NCI-H1417 (cell line): ENCODE measurements at regions not wholly inside any gene's neighbourhood (a gene's known extent, or its start where the extent isn't known, plus 50 kb on each side); places are given as distances from the start of the nearest gene placed in this dataset.
"Not testable (repeated sequence)": the region's sequence is repeated elsewhere in the genome, so short reads cannot be mapped to it uniquely, and the experiment has no call there.

Experiments
- DNase-seq, 3 experiments: peaks; one replicate each; lab custom pipeline; 2025; lab: John Stamatoyannopoulos, UW

DNA sequence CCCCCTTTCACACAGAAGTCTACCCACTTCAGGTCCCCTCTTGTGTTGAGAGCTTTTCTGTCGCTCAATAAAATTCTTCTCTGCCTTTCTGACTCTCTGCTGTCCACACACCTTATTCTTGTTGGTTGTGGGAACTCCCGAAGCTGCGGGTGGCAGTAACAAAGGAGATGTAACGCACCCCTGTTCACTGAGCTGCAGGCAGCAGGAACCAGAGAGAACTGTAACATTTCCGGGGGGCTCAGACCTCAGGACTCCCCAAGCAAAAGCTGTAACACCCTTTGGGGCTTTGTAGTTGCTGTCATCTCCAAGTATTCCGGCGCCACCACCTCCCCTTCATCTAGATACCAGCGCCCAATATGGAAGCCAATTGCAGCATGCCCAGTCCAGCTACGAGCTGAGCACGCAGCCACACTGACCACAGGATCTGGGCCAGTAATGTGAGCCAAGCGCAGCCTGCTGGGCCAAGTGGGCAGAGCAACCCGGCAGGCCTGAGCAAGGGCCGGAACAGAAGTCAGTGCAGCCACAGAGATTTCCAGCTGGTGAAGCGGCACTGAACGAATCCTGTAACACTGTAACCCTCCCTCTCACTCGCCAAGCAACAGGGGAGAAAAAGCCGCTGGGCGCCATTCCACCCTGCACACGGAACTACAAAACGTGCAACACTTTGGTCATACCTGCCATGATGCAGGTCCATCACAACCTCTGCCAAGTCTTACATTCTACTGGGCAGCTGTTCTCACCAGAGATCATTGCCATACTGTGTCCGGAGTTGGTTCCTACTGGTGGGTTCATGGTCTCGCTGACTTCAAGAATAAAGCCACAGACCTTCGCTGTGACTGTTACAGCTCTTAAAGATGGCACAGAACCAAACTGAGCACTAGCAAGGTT, 194.3 kb downstream of the SPATA31A6 start:
- DNase-seq = not testable (repeated sequence)

DNA sequence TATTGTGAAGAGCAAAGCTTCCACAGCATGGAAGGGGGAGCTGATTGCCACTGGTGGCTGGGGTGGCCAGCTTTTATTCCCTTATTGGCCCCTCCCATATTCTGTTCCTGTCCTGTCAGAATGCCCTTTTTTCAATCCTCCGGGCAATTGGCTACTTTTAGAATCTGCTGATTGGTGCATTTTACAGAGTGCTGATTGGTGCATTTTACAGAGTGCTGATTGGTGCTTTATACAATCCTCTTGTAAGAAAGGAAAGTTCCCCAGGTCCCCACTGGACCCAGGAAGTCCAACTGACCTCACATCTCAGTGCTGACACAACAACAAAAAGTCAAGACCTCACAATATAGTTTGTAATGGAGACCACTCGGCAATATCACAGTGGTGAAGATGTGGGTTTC, 195.0 kb downstream of the SPATA31A6 start:
- DNase-seq = no peak

DNA sequence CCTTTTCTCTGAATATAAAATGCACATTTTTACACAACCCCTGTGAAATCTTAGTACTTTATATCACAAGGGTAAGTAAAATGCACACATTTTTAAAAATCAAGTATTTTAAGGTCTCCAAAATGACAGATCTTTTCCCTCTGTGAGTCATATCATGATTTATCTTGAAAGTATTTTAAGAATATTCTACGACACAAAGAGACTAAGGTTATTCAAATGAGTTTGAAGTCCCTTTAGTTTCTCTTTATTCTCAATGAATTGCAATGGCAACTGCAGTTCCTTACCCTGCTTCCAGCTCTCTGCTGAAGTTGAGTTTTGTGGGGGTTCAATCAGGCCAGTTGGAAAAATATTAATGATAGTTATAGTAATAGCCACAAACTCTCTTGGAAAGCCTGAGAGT, 196.1 kb downstream of the SPATA31A6 start:
- DNase-seq = not testable (repeated sequence)

DNA sequence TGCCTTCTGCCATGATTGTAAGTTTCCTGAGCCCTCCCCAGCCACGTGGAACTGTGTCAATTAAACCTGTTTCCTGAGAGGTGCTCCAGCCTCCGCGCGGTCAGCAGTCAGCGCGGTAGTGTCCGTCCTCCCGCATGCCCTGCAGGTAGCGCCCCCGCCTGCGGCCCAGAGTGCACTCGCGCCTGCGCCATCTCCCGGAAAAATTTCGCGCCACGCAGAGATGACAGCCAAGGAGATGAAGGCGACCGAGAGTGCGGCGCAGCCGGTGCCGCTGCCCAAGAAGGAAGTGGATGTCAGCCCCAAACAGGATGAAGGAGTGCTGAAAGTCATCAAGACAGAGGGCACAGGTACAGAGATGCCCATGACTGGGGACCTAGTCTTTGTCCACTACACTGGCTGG, 201.1 kb downstream of the SPATA31A6 start:
- not testable (repeated sequence) for DNase-seq

DNA sequence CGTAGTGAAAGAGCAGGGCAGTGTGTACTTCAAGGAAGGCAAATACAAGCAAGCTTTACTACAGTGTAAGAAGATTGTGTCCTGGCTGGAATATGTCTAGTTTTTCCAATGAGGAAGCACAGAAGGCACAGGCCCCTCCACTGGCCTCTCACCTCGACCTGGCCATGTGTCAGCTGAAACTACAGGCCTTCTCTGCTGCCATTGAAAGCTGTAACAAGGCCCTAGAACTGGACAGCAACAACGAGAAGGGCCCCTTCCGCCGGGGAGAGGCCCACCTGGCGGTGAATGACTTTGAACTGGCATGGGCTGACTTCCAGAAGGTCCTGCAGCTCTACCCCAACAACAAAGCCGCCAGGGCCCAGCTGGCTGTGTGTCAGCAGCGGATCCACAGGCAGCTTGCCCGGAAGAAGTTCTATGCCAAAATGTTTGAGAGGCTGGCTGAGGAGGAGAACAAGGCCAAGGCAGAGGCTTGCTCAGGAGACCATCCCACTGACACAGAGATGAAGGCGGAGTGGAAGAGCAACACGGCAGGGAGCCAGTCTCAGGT, 202.2 kb downstream of the SPATA31A6 start:
- DNase-seq = not testable (repeated sequence)

DNA sequence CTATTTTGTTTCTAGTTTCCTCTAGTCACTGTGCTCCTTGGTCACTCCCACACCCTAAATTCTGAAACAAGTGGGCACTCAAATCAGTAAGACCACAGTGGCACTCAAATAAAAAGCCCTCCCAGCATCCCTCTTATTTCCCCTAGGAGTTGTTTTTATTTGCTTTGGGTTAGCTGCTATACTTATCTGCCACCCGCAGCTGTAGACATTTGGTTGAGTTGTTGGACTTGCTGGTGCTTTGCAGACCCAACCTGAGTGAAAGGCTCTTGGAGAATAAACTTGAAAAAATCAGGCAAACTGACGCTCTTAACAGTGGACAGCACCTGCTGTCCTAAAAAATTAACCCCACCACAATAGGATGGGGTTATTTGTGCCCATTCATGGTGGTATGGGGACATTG, 203.0 kb downstream of the SPATA31A6 start:
- no peak for DNase-seq

DNA sequence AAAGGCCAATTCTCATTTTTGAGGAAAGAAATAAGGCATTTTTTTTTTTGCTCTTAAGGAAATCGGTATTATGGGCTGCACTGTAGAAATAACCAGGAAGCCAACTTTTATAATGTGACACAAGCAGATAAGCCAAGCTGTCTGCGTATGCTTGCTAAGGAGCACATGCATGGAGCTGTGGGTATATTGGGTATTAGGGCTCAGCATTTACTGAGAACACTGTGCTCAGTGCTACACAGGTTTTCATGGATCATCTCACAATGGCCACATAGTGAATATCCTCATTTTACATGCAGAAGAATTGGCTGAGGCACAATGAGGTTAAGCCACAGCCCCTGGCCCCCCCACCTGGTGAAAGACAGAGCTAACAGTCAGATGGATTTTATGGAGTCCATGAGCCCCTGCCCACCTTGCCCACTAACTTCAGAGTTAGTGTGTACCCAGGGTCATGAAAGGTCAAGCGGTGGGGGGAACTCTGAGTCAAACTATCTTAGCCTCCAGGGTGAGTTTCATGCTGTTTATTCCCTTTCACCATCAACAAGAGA, 204.8 kb downstream of the SPATA31A6 start:
- no peak for DNase-seq

DNA sequence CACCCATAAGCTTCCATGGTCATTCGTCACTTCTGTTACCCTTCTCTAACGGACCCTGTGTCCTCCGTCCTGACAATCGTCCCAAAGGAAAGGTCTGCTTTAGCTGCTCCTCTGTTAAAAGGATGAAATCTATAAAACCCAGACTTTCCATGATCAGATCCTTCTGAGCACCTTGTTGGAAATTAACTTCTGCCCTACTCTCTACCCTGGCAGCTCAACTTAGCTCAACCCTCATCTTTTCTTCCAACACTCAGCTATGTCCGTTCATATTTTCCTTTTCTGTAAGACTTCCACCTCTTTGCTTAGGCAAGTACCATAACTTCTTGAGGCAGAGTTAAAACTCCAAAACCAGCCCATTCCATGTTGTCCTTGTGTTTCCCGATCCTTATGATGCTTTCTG, 205.4 kb downstream of the SPATA31A6 start:
- DNase-seq = no peak

DNA sequence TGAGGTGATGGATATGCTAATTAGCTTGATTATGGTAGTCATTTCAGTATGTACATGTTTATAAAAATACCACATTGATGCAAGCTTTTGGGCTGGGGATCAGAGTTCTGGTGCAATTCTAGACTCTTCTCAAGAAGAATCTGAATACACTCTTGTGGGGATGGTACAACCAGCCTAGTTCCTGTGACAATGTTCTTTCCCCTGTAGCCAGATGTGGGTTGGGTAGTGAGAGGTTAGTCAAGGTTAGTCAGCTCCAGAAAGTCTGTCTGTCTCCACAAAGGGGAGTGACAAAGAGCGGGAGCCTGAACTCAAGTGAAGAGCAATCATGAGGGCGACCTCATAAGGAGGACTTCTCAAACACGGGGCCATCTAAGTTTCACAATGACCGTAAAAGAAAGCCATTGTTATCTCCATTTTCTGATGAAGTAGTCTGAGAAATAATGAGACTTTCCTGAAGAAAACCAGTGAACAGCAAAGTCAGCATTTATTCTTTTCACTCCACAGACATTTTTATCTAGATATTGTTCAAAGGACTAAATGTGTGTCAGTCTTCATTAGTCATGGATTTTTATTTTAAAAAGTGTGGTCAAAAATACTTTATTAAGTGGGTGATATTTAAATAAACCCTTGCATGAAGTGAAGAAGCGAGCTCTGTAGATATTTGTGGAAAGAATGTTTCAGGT, 209.5 kb downstream of the SPATA31A6 start:
- DNase-seq = not testable (repeated sequence)

DNA sequence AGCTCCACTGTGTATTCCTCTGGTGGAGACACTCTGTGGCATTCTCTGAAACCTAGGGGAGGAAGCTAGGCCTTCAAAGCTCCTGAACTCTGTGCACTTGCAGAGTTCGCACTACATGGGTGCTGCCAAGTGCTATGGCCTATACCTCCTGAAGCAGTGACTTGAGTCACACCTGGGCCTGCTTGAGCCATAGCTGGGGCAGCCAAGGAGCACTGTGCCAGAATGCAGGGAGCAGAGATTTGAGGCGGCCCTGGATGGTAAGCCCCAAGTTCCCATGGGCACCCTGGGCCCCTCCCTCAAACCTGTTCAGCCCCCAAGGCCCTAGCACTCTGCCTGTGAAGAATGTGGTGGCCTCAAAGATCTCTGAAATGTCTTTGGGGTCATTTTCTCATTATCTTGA, 212.9 kb downstream of the SPATA31A6 start:
- no peak for DNase-seq

DNA sequence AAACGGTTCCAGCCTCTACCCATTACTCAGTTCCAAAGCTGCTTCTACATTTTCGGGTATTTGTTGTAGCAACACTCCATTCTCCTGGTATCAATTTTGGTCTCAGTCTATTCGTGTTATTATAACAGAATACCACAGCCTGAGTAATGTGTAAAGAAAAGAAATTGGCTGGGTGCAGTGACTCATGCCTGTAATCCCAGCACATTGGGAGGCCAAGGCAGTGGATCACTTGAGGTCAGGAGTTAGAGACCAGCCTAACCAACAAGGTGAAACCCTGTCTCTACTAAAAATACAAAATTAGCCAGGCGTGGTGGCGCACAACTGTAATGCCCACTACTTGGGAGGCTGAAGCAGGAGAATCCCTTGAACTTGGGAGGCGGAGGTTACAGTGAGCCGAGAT, 213.9 kb downstream of the SPATA31A6 start:
- not testable (repeated sequence) for DNase-seq

DNA sequence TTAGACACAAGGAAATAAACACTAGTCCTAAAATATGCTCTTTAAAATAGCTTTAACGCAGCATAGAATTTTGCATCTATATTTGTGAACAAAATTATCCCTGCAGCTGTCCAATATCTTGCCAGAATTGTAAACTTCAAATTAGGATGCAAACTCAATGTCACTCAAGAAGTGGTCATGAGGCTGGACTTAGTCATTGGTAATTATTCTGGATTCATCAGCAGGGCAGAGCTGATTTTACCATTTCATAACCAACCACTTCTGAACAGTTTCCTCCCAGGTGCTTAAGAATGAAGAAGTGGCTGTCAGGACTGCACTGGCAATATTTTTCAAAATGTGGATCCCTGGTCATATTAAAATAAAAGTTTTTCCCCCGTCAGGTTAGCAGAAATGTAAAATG, 219.5 kb downstream of the SPATA31A6 start:
- not testable (repeated sequence) for DNase-seq

DNA sequence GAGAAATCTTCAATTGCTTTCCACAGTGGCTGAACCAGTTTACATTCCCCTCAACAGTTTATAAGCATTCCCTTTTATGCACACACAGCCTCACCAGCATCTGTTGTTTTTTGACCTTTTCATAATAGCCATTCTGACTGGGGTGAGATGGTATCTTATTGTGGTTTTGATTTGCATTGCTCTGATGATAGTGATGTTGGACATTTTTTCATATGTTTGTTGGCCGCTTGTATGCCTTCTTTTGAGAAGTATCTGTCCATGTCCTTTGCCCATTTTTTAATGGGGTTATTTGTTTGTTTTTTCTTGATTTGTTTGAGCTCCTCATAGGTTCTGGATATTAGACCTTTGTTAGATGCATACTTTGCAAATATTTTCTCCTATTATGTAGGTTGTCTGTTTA, 226.1 kb downstream of the SPATA31A6 start:
- not testable (repeated sequence) for DNase-seq

DNA sequence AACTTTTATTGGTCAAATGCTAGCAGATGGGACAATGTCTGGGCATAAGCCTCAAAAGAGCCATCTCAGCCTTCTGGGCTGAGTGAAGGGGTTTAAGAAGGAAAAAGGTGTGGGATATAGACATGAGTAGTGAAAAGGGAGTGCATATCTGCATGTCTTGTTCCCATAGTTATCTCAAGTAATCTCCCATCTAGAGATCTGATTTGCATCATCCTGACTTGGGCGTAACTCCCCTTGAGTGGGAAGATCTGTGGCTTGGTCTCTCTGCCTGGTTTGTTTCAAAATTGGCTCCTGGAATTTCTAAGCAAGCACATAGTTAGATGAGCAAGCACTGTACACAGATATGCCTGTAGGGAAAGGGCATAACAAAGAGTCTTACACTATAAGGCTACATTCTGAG, 228.9 kb downstream of the SPATA31A6 start:
- not testable (repeated sequence) for DNase-seq

DNA sequence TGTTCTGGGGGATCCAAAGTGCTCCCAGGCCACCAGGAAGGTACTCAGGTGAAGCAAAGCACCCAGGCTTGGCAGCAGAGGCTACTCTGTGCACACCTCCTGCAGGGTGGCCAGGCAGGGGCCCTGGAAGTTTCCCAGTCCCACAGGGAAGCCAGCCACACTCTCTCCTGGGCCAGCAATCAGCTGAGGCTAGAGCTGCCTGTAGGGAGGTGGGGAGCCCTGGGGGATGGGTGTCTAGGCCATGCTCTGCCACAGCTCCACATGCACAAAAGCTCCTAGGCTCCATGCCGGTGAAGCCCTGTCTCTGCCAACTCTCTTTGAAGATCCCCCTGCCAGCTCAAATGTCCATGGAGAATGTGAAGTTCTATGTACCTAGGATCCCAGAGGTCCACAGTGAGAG, 231.4 kb downstream of the SPATA31A6 start:
- not testable (repeated sequence) for DNase-seq

DNA sequence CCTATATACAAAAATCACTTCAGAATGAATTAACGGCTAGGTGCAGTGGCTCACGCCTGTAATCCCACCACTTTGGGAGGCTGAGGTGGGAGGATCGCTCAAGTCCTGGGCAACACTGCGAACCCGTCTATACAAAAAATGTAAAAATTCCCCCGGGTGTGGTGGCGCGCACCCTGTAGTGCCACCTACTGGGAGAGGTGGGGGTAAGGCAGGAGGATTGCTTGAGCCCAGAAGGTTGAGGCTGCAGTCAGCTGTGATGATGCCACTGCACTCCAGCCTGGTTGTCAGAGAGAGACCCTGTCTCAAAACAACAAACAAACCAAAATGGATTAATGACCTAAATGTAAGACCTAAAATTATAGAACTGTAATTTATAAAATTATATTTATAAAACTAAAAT, 236.2 kb downstream of the SPATA31A6 start:
- not testable (repeated sequence) for DNase-seq

DNA sequence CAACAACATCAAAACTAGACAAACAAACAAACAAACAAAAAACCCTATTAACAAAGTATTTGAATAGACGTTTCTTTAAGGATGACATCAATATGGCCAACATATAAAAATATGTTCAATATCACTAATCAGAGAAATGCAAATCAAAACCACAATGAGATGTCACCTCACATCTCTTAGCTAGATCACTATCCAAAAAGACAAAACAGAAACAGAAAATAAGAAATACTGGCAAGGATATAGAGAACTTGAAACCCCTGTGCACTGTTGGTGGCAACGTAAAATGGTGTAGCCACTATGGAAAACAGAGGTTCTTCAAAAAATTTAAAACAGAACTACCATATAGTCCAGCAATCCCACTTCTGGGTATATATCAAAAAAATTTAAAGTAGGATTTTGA, 236.9 kb downstream of the SPATA31A6 start:
- not testable (repeated sequence) for DNase-seq

DNA sequence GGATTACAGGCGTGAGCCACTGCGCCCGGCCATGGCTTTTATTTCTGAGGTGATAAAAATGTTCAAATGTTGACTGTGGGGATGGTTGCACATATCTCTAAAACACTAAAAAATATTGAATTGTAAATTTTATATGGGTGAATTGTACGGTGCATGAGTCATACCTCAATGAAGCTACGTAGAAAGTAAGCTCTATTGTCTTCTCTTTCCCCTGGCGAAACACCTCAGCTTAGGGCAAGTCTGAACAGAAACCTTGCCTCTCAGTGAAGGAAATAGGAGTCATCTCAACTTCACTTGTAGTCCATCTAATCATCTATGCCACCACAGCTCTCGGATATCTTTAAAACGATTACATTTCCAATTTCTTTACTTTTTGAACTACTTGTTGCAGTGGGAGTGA, 238.2 kb downstream of the SPATA31A6 start:
- not testable (repeated sequence) for DNase-seq

DNA sequence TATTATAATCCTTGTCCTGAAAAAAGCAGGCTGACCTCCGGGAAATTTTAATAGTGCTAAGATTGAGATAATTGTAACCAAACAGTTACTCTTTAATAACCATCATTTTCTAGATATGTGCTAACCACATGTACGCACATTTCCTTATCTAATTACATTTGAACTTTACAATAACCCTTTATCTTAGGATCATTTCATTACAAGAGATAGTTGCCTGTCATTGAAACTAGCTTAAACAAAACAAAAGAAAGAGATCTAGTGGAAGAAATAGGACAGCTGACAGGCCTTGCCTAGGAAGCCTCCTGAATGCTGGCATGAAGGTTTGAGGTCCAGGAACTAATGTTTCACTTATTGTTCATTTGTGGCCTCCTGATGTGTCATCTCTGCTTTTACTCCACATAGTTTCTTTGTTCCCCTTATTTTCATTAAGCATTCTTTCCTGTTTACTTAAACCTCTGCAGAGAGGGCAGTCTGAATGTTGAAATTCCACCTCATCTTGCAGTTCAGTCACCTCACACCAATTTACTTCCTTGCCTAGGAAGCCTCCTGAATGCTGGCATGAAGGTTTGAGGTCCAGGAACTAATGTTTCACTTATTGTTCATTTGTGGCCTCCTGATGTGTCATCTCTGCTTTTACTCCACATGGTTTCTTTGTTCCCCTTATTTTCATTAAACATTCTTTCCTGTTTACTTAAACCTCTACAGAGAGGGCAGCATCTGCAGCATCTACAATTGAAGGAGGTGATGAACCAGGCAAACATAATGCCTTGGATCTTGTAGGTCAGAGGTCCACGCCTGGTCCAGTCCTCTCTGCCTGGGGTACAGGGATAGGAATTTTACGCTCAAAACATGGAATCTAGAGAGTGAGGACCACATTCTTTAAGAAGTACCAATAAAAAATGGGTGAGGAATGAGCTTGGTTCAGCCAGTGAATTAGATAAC, 247.5 kb downstream of the SPATA31A6 start:
- DNase-seq = not testable (repeated sequence)

DNA sequence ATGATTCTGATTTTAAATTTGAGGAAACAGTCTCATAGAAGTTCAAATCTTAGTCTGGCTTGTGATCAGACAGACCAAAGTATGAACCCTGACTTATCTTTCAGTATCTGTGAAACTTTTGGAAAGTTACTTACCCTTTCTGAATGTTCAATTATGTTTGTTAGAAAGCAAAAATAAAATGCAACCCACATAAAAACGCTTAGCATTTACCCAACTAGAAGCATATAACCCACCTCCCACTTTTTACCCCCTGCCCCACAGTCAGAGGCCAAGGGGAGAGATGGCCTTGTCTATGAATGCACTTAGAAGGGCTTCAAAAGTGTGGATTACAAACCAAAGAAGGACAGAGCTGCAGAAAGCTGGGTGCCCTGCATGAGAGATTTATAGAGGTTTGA, 248.2 kb downstream of the SPATA31A6 start:
- not testable (repeated sequence) for DNase-seq
